Left ventricle myocardium inferior (tissue), 1 donor: ENCODE measurements at regions not wholly inside any gene's neighbourhood (a gene's known extent, or its start where the extent isn't known, plus 50 kb on each side); places are given as distances from the start of the nearest gene placed in this dataset.

Source experiments
- DNase-seq: peaks from one replicate; pipeline ENCODE4 v3.0.0-alpha.2; 2020
- H3K27ac ChIP-seq: fragments of 200-600 bp; replicated peaks from 2 replicates; pipeline ENCODE4 v1.8.0; 2021
- H3K27me3 ChIP-seq: fragments of 200-600 bp; 2 replicates; pipeline ENCODE4 v1.8.0; 2021; ENCODE audit warnings: low read depth
- H3K36me3 ChIP-seq: fragments of 200-600 bp; 2 replicates; pipeline ENCODE4 v1.8.0; 2021
- H3K4me1 ChIP-seq: fragments of 200-600 bp; 2 replicates; pipeline ENCODE4 v1.8.0; 2021
- H3K4me3 ChIP-seq: fragments of 200-600 bp; 2 replicates; pipeline ENCODE4 v1.8.0; 2021; ENCODE audit warnings: mild to moderate bottlenecking, moderate library complexity
- H3K9me3 ChIP-seq: fragments of 200-600 bp; replicated peaks from 2 replicates; pipeline ENCODE4 v1.8.0; 2021
- CTCF ChIP-seq: fragments of 200-600 bp; IDR thresholded peaks from 2 replicates; pipeline ENCODE4 v1.8.0; 2021; ENCODE audit warnings: antibody characterized with exemption, mild to moderate bottlenecking, borderline replicate concordance
- intact Hi-C: fragments of 100-400 bp; cut with micrococcal nuclease; formaldehyde crosslinking; loops from one replicate; pipeline ENCODE4 v1.11.0; 2022
- donor health status: DM: no; HTN: yes; CAD: no; lungs with severe emphysema.

DNA sequence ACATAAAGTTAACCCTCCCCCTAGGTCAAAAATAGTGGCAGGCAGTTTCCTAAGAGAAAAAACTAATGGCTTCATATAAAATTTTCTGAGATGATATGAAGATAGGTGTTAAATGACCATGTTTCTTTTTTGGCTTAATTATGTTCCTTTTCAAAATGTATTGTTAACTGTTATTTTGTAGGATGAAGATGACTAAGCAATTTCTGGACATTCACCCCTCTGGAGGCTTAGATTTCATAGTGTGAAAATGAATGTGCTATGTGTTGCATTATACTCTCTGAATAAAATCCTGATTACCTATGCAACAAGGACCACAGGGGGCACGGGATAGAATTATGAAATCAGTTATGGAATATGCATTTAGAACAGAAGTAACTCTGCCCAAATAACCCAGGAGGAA is 233.5 kb downstream of the MRPS30 start:
- no peak for TF ChIP-seq CTCF
- no peak for DNase-seq
- Histone ChIP-seq H3K4me1 (peaks cover 4% of the 10 kb centered on the region), H3K27ac (no peak overlapping the region), H3K4me3 (no peak overlapping the region), H3K36me3 (no peaks in the 10 kb centered on the region), H3K27me3 (no peaks in the 10 kb centered on the region), H3K9me3 (no peaks in the 10 kb centered on the region)
- intact Hi-C loops: no loop called here

- intact Hi-C loops: no loop called here
- no peaks in the 10 kb centered on the region for H3K27me3 ChIP-seq
- no peak for DNase-seq
- peaks cover 3% of the 10 kb centered on the region for H3K4me1 ChIP-seq
- H3K4me3 ChIP-seq: no peak overlapping the region
- TF ChIP-seq CTCF: no peak
- no peaks in the 10 kb centered on the region for H3K9me3 ChIP-seq
- no peaks in the 10 kb centered on the region for H3K36me3 ChIP-seq
- no peak overlapping the region for H3K27ac ChIP-seq
Observed at GRCh38 chr5:45057564-45057963, 248.8 kb downstream of the MRPS30 start.

DNA sequence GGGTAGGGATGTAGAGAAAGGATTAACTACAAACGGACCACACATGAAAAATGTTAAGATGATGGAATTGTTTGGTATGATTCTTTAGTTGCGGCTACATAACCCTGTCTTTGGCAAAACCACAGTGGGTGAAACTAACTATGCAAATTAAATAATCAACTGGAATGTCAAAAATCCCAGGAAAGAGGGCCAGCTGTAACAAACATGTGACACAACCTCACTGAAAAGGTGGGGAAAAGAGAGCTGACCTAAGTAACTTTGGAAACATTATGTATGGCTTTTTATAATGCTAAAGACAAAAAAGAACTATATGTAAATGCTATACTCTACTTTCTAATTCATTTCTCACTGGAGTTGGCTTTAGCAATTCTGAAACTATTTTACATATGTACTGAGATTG is 252.0 kb downstream of the MRPS30 start:
- Histone ChIP-seq H3K27me3 (no peaks in the 10 kb centered on the region), H3K36me3 (no peaks in the 10 kb centered on the region), H3K9me3 (no peaks in the 10 kb centered on the region), H3K4me1 (peaks cover 3% of the 10 kb centered on the region), H3K4me3 (no peak overlapping the region), H3K27ac (no peak overlapping the region)
- DNase-seq: no peak
- intact Hi-C loops: no loop called here
- TF ChIP-seq CTCF: no peak

GRCh38 chr5:45062044-45062443 is 253.3 kb downstream of the MRPS30 start:
- intact Hi-C loops: no loop called here
- Histone ChIP-seq H3K4me3 (no peak overlapping the region), H3K9me3 (no peaks in the 10 kb centered on the region), H3K27ac (no peak overlapping the region), H3K4me1 (peaks cover 3% of the 10 kb centered on the region), H3K27me3 (no peaks in the 10 kb centered on the region), H3K36me3 (no peaks in the 10 kb centered on the region)
- no peak for TF ChIP-seq CTCF
- DNase-seq: no peak

- no peak overlapping the region for H3K27ac ChIP-seq
Observed at GRCh38 chr5:45081082-45081481, 272.3 kb downstream of the MRPS30 start.

More at GRCh38 chr5:45081082-45081481, 272.3 kb downstream of the MRPS30 start:
- H3K27me3 ChIP-seq: no peaks in the 10 kb centered on the region
- DNase-seq: no peak
- H3K9me3 ChIP-seq: peaks cover 5% of the 10 kb centered on the region
- intact Hi-C loops: no loop called here
- H3K4me1 ChIP-seq: no peaks in the 10 kb centered on the region
- H3K4me3 ChIP-seq: no peak overlapping the region
- TF ChIP-seq CTCF: no peak
- H3K36me3 ChIP-seq: no peaks in the 10 kb centered on the region
